OCI-LY3 (cell line): ENCODE measurements at regions not wholly inside any gene's neighbourhood (a gene's known extent, or its start where the extent isn't known, plus 50 kb on each side); places are given as distances from the start of the nearest gene placed in this dataset.

Experiments used
- H2AFZ ChIP-seq: fragments of 200-600, 300-600 bp; shearing (Covaris generic); 2 replicates; pipeline ENCODE4 v1.6.0; 2014; ENCODE audit warnings: antibody characterized with exemption, low read depth, low read length
- H3K27ac ChIP-seq: fragments of 200-600, 300-600 bp; sonication (generic); 2 replicates; pipeline ENCODE4 v1.5.1; 2014; ENCODE audit warnings: mild to moderate bottlenecking, low read length, moderate library complexity, mixed read lengths
- H3K27me3 ChIP-seq: fragments of 200-600, 300-600 bp; sonication (generic); 2 replicates; pipeline ENCODE4 v1.6.1; 2014; ENCODE audit warnings: low read depth, low read length, mixed read lengths
- H3K36me3 ChIP-seq: fragments of 200-600, 300-600 bp; sonication (generic); replicated peaks from 2 replicates; pipeline ENCODE3; 2014; ENCODE audit warnings: low read depth, low read length, mixed read lengths
- H3K4me1 ChIP-seq: fragments of 300-600, 200-600 bp; sonication (generic); 2 replicates; pipeline ENCODE4 v1.6.1; 2014; ENCODE audit warnings: low read length, mixed read lengths
- H3K4me2 ChIP-seq: fragments of 200-600, 300-600 bp; sonication (generic); 2 replicates; pipeline ENCODE4 v1.6.1; 2014; ENCODE audit warnings: low read length, mixed read lengths
- H3K4me3 ChIP-seq: fragments of 300-600, 200-600 bp; sonication (generic); 2 replicates; pipeline ENCODE4 v1.5.1; 2014; ENCODE audit warnings: antibody characterized with exemption, mild to moderate bottlenecking, low read length, moderate library complexity
- H3K79me2 ChIP-seq: fragments of 300-600, 200-600 bp; shearing (Covaris generic); 2 replicates; pipeline ENCODE4 v1.6.1; 2014; ENCODE audit warnings: mild to moderate bottlenecking, low read length, mixed read lengths
- H3K9ac ChIP-seq: fragments of 300-600, 200-600 bp; shearing (Covaris generic); 2 replicates; pipeline ENCODE4 v1.6.0; 2014; ENCODE audit warnings: mild to moderate bottlenecking, low read length, moderate library complexity
- H3K9me3 ChIP-seq: fragments of 200-600, 300-600 bp; shearing (Covaris generic); 2 replicates; pipeline ENCODE4 v1.6.1; 2014; ENCODE audit warnings: low read length, mixed read lengths; ENCODE audit not compliant: insufficient read depth
- H4K20me1 ChIP-seq: fragments of 200-600, 300-600 bp; sonication (generic); 2 replicates; pipeline ENCODE4 v1.6.1; 2016; ENCODE audit warnings: low read length, mixed read lengths; ENCODE audit not compliant: insufficient read depth
- CTCF ChIP-seq: fragments of 200-600, 300-600 bp; sonication (generic); IDR thresholded peaks from 2 replicates; pipeline ENCODE4 v1.5.1; 2014; ENCODE audit warnings: antibody characterized with exemption, low read length, low read depth
- EZH2phosphoT487 ChIP-seq: fragments of 200-600 bp; shearing (Covaris generic); IDR thresholded peaks from 2 replicates; pipeline ENCODE4 v1.6.1; 2018; ENCODE audit warnings: antibody characterized with exemption, mixed run types, low read depth

- no peak overlapping the region for H2AFZ ChIP-seq
Observed at GRCh38 chr5:74233571-74233970, 407.0 kb downstream of the ENC1 start.

GRCh38 chr5:74233091-74233490 is 407.4 kb downstream of the ENC1 start:
- no peaks in the 10 kb centered on the region for H3K4me1 ChIP-seq
- no peaks in the 10 kb centered on the region for H3K27me3 ChIP-seq
- TF ChIP-seq CTCF (no peak), EZH2phosphoT487 (no peak)
- no peak overlapping the region for H2AFZ ChIP-seq
- H3K9ac ChIP-seq = no peak overlapping the region
- H3K36me3 ChIP-seq = no peaks in the 10 kb centered on the region
- no peak overlapping the region for H3K4me3 ChIP-seq
- H3K4me2 ChIP-seq = no peak overlapping the region
- H3K27ac ChIP-seq = no peak overlapping the region
- H3K9me3 ChIP-seq = no peaks in the 10 kb centered on the region
- H4K20me1 ChIP-seq = no peaks in the 10 kb centered on the region
- H3K79me2 ChIP-seq = no peaks in the 10 kb centered on the region

More at GRCh38 chr5:74233571-74233970, 407.0 kb downstream of the ENC1 start:
- Histone ChIP-seq H3K9ac (no peak overlapping the region), H3K36me3 (no peaks in the 10 kb centered on the region), H3K79me2 (no peaks in the 10 kb centered on the region), H3K4me3 (no peak overlapping the region), H3K27ac (no peak overlapping the region), H4K20me1 (no peaks in the 10 kb centered on the region), H3K4me2 (no peak overlapping the region), H3K9me3 (no peaks in the 10 kb centered on the region), H3K27me3 (no peaks in the 10 kb centered on the region), H3K4me1 (no peaks in the 10 kb centered on the region)
- TF ChIP-seq EZH2phosphoT487 (no peak), CTCF (no peak)

- H3K4me2 ChIP-seq = no peak overlapping the region
- H3K4me3 ChIP-seq = no peak overlapping the region
- H2AFZ ChIP-seq = no peak overlapping the region
- H3K9ac ChIP-seq = no peak overlapping the region
- H3K79me2 ChIP-seq = no peaks in the 10 kb centered on the region
- H3K9me3 ChIP-seq = no peaks in the 10 kb centered on the region
- TF ChIP-seq EZH2phosphoT487 (no peak), CTCF (no peak)
- H3K27me3 ChIP-seq = no peaks in the 10 kb centered on the region
- no peaks in the 10 kb centered on the region for H3K36me3 ChIP-seq
- no peak overlapping the region for H3K27ac ChIP-seq
- no peaks in the 10 kb centered on the region for H3K4me1 ChIP-seq
- H4K20me1 ChIP-seq = no peaks in the 10 kb centered on the region
Observed at GRCh38 chr5:74232276-74232675, 408.3 kb downstream of the ENC1 start.

GRCh38 chr5:74231697-74232096 is 408.8 kb downstream of the ENC1 start:
- no peak overlapping the region for H3K4me3 ChIP-seq
- H3K36me3 ChIP-seq = no peaks in the 10 kb centered on the region
- no peaks in the 10 kb centered on the region for H3K9me3 ChIP-seq
- no peak overlapping the region for H3K9ac ChIP-seq
- no peak overlapping the region for H2AFZ ChIP-seq
- no peak overlapping the region for H3K27ac ChIP-seq
- H3K4me2 ChIP-seq = no peak overlapping the region
- H3K27me3 ChIP-seq = no peaks in the 10 kb centered on the region
- TF ChIP-seq CTCF = no peak
- TF ChIP-seq EZH2phosphoT487 = no peak
- H3K4me1 ChIP-seq = no peaks in the 10 kb centered on the region
- H4K20me1 ChIP-seq = no peaks in the 10 kb centered on the region
- H3K79me2 ChIP-seq = no peaks in the 10 kb centered on the region
